GM19240 (cell line): ENCODE measurements at regions not wholly inside any gene's neighbourhood (a gene's known extent, or its start where the extent isn't known, plus 50 kb on each side); places are given as distances from the start of the nearest gene placed in this dataset.
"Not testable (repeated sequence)": the region's sequence is repeated elsewhere in the genome, so short reads cannot be mapped to it uniquely, and the experiment has no call there.

Experiments used
- DNase-seq: peaks from one replicate; pipeline ENCODE4 v3.0.0; 2011; ENCODE audit warnings: low spot score; ENCODE audit not compliant: insufficient read length

DNA sequence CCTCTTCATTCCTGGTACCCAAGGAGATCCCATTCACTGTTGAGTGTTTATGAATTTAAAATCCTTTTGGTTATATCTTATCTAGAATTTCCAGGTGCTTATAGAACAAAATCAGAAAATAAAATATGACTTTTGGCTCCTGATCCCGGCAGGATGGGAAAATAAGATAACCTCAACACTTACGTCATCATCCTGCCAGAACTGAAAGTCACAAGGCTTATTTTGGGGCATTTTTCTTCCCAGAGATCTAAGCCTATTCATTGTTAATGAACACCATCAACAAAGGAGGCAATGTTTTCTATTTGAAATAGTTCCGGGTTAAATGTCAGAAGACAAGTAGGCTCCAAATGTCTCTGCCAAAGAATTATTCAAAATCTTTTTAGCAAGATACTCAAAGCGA lies 580.6 kb downstream of the TFAP2A start:
- no peak for DNase-seq

GRCh38 chr6:9831783-9832182 lies 583.1 kb downstream of the TFAP2A start:
- no peak for DNase-seq

- DNase-seq = no peak
These were observed 584.1 kb downstream of the TFAP2A start for GRCh38 chr6:9830808-9831207.

- no peak for DNase-seq
These were observed 589.3 kb downstream of the TFAP2A start for GRCh38 chr6:9825526-9825925.

DNA sequence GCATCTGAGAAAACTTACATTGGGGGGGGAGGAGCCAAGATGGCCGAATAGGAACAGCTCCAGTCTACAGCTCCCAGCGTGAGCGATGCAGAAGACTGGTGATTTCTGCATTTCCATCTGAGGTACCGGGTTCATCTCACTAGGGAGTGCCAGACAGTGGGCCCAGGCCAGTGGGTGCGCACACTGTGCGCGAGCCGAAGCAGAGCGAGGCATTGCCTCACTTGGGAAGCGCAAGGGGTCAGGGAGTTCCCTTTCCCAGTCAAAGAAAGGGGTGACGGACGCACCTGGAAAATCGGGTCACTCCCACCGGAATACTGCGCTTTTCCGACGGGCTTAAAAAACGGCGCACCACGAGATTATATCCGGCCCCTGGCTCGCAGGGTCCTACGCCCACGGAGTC lies 604.1 kb downstream of the TFAP2A start:
- DNase-seq = not testable (repeated sequence)

DNA sequence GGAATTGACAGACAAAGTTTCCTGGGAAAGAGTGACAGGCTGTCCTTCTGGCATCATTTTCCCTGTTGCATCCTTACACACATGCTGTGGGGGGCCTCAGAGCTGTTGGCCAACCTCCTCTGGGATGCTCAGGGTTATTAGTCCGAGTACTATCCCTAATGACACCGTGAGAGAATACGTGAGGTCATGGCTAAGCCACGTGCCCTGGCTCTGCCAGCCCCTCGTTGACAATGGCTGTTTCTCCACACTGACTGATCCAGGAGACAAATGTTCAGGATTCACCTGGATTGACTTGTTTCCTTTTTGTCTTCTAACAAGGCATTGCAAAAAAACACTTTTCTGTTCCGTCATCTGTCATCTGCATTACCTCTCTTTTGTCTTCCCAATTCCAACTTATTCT lies 604.6 kb downstream of the TFAP2A start:
- DNase-seq = no peak

- DNase-seq = no peak
These were observed 608.7 kb downstream of the TFAP2A start for GRCh38 chr6:9806195-9806594.

DNA sequence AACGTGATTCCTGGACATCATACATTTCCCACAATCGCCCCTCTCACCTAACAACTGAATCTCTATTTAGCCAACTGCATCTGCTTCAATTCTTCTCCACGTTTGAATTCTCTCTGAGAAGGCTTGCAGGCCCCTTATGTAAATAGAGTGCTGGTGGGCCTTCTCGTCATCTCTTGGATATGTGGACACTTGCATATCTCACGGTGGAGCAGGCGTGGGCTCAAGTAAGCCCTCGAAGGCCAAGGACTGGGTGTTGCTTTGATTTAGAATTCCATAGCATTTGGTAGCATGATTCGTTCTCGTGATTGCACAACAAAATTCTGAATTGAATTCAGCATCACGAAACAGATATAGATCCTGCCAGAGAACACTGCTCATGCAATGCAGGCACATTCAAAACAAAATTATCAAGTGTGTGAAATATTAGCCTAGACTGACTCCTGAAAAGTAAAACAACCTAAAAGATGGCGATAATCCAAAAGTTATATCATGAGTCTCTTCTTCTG lies 613.6 kb downstream of the TFAP2A start:
- no peak for DNase-seq

GRCh38 chr6:9799582-9799981 lies 615.3 kb downstream of the TFAP2A start:
- no peak for DNase-seq

- DNase-seq = no peak
These were observed 618.0 kb downstream of the TFAP2A start for GRCh38 chr6:9796827-9797226.

- no peak for DNase-seq
These were observed 619.0 kb downstream of the TFAP2A start for GRCh38 chr6:9795880-9796279.

DNA sequence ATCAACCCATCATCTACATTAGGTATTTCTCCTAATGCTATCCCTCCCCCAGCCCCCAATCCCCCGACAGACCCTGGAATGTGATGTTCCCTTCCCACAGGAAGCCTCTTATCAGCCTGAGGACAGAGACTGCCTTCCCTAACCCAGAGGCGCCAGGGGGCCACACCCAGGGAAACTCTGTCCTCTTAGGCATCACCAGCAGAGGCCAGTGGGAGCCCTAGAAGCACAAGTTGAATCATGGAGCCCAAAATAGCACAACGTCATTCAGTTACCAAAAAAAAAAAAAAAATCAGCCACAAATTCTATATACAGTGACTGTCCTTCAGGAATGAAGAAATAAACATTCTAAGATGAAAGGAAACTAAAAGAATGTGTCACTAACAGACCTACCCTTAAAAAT lies 625.7 kb downstream of the TFAP2A start:
- DNase-seq = no peak

- DNase-seq = no peak
These were observed 630.1 kb downstream of the TFAP2A start for GRCh38 chr6:9784786-9785185.

DNA sequence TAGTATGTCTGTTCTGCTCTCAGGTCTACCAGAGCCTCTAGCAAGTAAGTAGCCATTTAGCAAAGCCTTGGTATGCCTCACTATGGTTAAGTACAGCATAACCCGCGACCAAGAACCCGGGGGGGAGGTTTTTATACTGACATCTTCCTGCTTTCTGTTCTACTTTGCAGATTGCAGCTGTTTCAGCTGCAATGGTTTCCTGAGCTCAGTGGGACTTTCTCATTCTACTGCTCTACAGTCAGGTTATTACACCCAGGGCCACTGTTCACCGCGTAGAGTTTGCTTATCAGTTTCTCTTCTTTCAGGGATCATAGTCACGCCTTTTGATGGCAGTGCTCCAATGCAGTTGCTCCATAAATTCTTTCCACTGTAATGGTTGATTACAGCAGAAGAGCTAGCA lies 631.3 kb downstream of the TFAP2A start:
- DNase-seq = no peak

GRCh38 chr6:9766240-9766915 lies 648.5 kb downstream of the TFAP2A start:
- no peak for DNase-seq

DNA sequence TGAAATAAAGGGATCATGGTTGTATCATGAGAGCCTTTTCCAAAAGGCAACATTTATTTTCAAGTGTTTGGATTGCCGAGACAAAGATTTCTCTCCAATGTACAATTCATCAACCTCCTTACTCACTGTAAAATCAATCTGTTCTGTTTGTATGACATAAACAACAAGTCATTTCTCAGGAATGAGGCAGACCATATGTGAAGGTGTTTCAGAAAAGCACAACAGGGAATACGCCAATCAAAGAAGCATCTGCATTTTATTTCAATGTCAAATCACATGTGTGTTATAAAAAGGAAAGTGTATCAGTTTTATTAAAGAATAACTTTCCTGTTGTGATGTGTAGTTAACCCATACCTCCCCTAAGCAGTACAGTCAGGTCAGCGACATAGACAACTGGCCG lies 653.7 kb downstream of the TFAP2A start:
- no peak for DNase-seq

DNA sequence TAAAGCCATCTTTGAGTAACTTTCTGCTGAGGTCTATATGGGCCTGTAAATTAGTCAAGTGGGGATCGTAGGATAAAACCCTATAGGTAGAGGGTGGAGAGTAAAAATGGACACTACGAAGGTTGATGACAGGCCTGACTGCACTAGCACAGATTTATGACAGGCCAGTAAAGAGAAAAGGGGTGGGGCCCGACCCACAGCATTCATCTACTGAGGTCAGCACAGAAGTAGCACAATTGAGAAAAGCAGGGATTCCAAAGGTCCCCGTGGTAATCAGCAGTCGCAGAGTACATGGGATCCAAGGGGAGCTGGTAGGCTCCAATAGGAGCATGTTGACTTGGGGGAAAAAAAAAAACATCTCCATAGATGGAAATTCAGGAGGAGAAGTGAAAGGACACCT lies 660.4 kb downstream of the TFAP2A start:
- no peak for DNase-seq

GRCh38 chr6:9745966-9746365 lies 668.9 kb downstream of the TFAP2A start:
- no peak for DNase-seq

DNA sequence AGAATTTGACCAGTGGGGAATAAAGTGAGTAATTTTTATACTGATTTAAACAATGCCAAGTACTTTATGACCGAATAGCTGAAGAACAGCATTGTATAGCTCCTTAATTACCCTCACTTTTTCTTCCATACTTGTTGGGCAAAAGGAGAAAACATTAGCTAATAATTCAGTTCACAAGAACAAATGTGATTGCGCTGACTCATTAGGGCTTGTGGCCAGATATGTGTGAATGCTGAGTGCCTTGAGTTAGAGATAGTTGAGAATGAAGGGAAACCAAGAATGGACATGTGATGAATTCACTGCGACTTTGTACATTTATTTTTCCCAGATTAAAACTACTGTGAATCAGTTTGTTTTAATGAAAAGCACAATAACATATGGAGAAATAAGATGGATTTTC lies 669.4 kb downstream of the TFAP2A start:
- DNase-seq = no peak

- no peak for DNase-seq
These were observed 670.8 kb downstream of the TFAP2A start for GRCh38 chr6:9744119-9744518.

- DNase-seq = no peak
These were observed 682.8 kb downstream of the TFAP2A start for GRCh38 chr6:9732056-9732455.

DNA sequence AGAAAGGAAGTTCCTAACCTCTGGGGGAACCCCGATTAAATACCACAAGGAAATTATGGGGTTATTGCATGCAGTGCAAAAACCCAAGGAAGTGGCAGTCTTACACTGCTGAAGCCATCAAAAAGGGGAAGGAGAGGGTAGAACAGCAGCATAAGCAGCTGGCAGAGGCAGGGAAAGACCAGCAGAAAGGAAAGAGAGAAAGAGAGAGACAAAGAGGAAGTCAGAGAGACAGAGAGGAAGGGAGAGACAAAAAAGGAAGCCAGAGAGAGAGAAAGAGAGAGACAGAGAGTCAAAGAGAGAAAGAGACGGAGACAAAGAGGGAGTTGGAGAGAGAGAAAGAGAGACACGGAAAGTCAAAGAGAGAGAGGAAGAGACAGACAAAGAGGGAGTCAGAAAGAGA lies 689.1 kb downstream of the TFAP2A start:
- not testable (repeated sequence) for DNase-seq

GRCh38 chr6:9717568-9717967 lies 697.3 kb downstream of the TFAP2A start:
- DNase-seq = no peak

- DNase-seq = no peak
These were observed 703.5 kb downstream of the TFAP2A start for GRCh38 chr6:9711365-9711764.
